Adrenal gland (tissue), 5 donors: ENCODE measurements at regions not wholly inside any gene's neighbourhood (a gene's known extent, or its start where the extent isn't known, plus 50 kb on each side); places are given as distances from the start of the nearest gene placed in this dataset.
A peak's percentile ranks its signal among the peaks of the same experiment; 100 is the strongest.

ENCODE experiments used
- CTCF ChIP-seq, 6 experiments: fragments of 450-650 bp in 4 of 6; fragments of 200-600 bp in 2 of 6; sonication (generic) in 1 of 6; IDR thresholded peaks; 1 replicate in 5 of 6; 2 replicates in 1 of 6; pipeline versions ENCODE4 v1.5.1 to v1.8.0; 2016 to 2021; ENCODE audit warnings: antibody characterized with exemption in 6 of 6, mild to moderate bottlenecking in 2 of 6, moderate library complexity in 1 of 6
- POLR2A ChIP-seq, 2 donors: fragments of 450-650 bp; IDR thresholded peaks; one replicate each; pipeline ENCODE4 v1.6.1; 2017; ENCODE audit warnings: antibody characterized with exemption in 2 of 2, mild to moderate bottlenecking in 2 of 2, moderate library complexity in 1 of 2
- donor health status: DM: no; HTN: no; CAD: no.

GRCh38 chr2:237213315-237214022 lies 127.8 kb downstream of the COPS8 start:
- TF ChIP-seq CTCF (IDR thresholded peaks at IDR 0.05) (no peak), POLR2A (IDR thresholded peaks at IDR 0.05) (peak in 1 of 2 donors; percentile 49)
